ENCODE measurements at regions not wholly inside any gene's neighbourhood (a gene's known extent, or its start where the extent isn't known, plus 50 kb on each side); places are given as distances from the start of the nearest gene placed in this dataset.
A peak's percentile ranks its signal among the peaks of the same experiment; 100 is the strongest.

- Histone ChIP-seq H3K27ac (ENCODE audit: insufficient read length, low read depth, low read length) (no peak overlapping the region), H3K79me2 (ENCODE audit: insufficient read depth, low read length) (no peaks in the 10 kb centered on the region), H2BK120ac (ENCODE audit: low read depth, low read length, poor library complexity, severe bottlenecking) (no peak overlapping the region), H3K79me1 (ENCODE audit: insufficient read depth, low read depth, low read length, poor library complexity, severe bottlenecking) (no peaks in the 10 kb centered on the region), H4K91ac (ENCODE audit: insufficient read length, low read depth, low read length) (no peak overlapping the region), H3T11ph (ENCODE audit: low read length) (no peak overlapping the region), H3K4ac (ENCODE audit: low read depth, low read length) (no peak overlapping the region), H2BK5ac (ENCODE audit: insufficient read length, low read length) (no peak overlapping the region), H3K4me2 (ENCODE audit: insufficient read depth, insufficient read length, low read length) (no peak overlapping the region), H3K23me2 (ENCODE audit: insufficient read length, low read depth, low read length, poor library complexity, severe bottlenecking) (no peaks in the 10 kb centered on the region), H2BK12ac (ENCODE audit: insufficient read length, low read depth, low read length) (no peak overlapping the region), H4K5ac (ENCODE audit: insufficient read length, low read depth, low read length) (no peak overlapping the region), H3K23ac (ENCODE audit: insufficient read length, low read depth, low read length) (no peak overlapping the region), H3K27me3 (ENCODE audit: insufficient read depth, low read length) (no peaks in the 10 kb centered on the region), H2AK5ac (ENCODE audit: insufficient read length, low read length) (no peak overlapping the region), H4K20me1 (ENCODE audit: control insufficient read depth, insufficient read depth, insufficient read length) (no peaks in the 10 kb centered on the region), H3K4me1 (ENCODE audit: insufficient read depth, low read length) (no peaks in the 10 kb centered on the region; the same call in 1 of the 2 replicates), H2BK15ac (ENCODE audit: low read depth, low read length) (no peak overlapping the region), H2AFZ (ENCODE audit: low read length) (no peak overlapping the region), H3K14ac (ENCODE audit: insufficient read depth, low read length) (no peak overlapping the region), H3K56ac (ENCODE audit: insufficient read length, low read depth, low read length) (no peak overlapping the region), H3K18ac (ENCODE audit: insufficient read length, low read depth, low read length) (no peak overlapping the region), H2BK20ac (ENCODE audit: low read depth, low read length, poor library complexity, severe bottlenecking) (no peak overlapping the region), H3K9ac (ENCODE audit: extremely low read depth, insufficient read length, low read length) (no peak overlapping the region), H4K8ac (replicated peaks; ENCODE audit: insufficient read length, low read depth, low read length) (no peak overlapping the region), H3K9me3 (ENCODE audit: control insufficient read depth, low read depth, low read length) (no peaks in the 10 kb centered on the region)
- peak overlapping the region in 1 of 3 experiments; percentile 22; a peak in 3 of 7 replicates for H3K27ac Mint-ChIP-seq
- peaks cover 9 to 11% of the 10 kb centered on the region in 2 experiments for H3K4me1 Mint-ChIP-seq
- H3K36me3 Mint-ChIP-seq (ENCODE audit: insufficient read depth in 1 of 3, low read depth in 3 of 3), result no peaks in the 10 kb centered on the region; a peak in 1 of 7 replicates
- H3K9me3 Mint-ChIP-seq, result no peaks in the 10 kb centered on the region; a peak in 1 of 5 replicates
- no peak for DNase-seq
- TF ChIP-seq CTCF (conservative IDR thresholded peaks at IDR 0.05), result no peak
- H3K27me3 Mint-ChIP-seq (ENCODE audit: low read depth), result no peaks in the 10 kb centered on the region
- no peak overlapping the region for H3K4me3 Mint-ChIP-seq
- no CpG with 5 or more reads among the region's 9 CpGs for WGBS (ENCODE audit: extremely low coverage, insufficient read length, low lambda C conversion rate)
Observed at GRCh38 chr3:162269636-162270458, 773.2 kb downstream of the OTOL1 start.

Data from H9 (cell line).